ENCODE measurements at regions not wholly inside any gene's neighbourhood (a gene's known extent, or its start where the extent isn't known, plus 50 kb on each side); places are given as distances from the start of the nearest gene placed in this dataset.

DNA sequence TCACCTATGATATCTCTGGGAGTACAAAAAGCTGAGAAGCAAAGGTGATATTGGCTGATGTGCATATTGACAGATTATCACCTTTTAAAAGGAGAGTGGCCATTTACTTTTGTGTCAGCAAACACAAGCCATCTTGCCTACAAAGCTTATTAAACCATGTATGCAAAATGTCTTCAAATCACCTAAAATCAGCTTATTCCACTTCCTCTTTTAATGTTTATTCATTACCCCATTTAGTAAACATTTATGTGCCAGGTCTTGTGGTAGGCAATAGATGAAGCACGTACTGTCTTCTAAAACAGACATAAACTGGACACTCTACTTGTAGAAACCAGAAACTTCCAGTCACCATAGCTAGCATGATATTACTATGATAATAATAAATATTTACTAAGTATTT, 354.6 kb downstream of the RBM26 start:
- no peak for DNase-seq (ENCODE audit: low spot score)
- TF ChIP-seq, protein P1, sequence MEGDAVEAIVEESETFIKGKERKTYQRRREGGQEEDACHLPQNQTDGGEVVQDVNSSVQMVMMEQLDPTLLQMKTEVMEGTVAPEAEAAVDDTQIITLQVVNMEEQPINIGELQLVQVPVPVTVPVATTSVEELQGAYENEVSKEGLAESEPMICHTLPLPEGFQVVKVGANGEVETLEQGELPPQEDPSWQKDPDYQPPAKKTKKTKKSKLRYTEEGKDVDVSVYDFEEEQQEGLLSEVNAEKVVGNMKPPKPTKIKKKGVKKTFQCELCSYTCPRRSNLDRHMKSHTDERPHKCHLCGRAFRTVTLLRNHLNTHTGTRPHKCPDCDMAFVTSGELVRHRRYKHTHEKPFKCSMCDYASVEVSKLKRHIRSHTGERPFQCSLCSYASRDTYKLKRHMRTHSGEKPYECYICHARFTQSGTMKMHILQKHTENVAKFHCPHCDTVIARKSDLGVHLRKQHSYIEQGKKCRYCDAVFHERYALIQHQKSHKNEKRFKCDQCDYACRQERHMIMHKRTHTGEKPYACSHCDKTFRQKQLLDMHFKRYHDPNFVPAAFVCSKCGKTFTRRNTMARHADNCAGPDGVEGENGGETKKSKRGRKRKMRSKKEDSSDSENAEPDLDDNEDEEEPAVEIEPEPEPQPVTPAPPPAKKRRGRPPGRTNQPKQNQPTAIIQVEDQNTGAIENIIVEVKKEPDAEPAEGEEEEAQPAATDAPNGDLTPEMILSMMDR (conservative IDR thresholded peaks at IDR 0.05; ENCODE audit: low read length) = no peak
- no peak for TF ChIP-seq EZH2phosphoT487 (IDR thresholded peaks at IDR 0.05; ENCODE audit: borderline replicate concordance, low read depth, low read length)
- no peak overlapping the region for H3K27ac ChIP-seq (ENCODE audit: low read depth, low read length, poor library complexity, severe bottlenecking)
- no peak overlapping the region for H3K4me2 ChIP-seq (ENCODE audit: low read length)
- ChIA-PET POLR2A (interaction anchor here (0.6 to 0.8 kb wide), 2 partner anchors 28 to 653 kb away, joined by 3 read pairs; no protein-coding TSS in a partner anchor), CTCF (ENCODE audit: unreplicated experiment) (no interaction called here)
- H3K9me3 ChIP-seq (ENCODE audit: low read length) = no peaks in the 10 kb centered on the region
- H3K4me3 ChIP-seq (ENCODE audit: low read depth, low read length, poor library complexity, severe bottlenecking) = no peak overlapping the region
- BruUV-seq (replicated peaks) = no TSS peak
- no peaks in the 10 kb centered on the region for H3K79me2 ChIP-seq (ENCODE audit: insufficient read depth, low read depth, low read length)
- no peaks in the 10 kb centered on the region for H3K36me3 ChIP-seq (ENCODE audit: insufficient read depth, low read length)
- H3K9me2 ChIP-seq (ENCODE audit: insufficient read depth, low read length) = no peaks in the 10 kb centered on the region
- H2AFZ ChIP-seq (ENCODE audit: low read length) = no peak overlapping the region
- intact Hi-C loops (cut with micrococcal nuclease; ENCODE audit: unreplicated experiment) = no loop called here
- H3K4me1 ChIP-seq (ENCODE audit: insufficient read depth, low read length, poor library complexity, severe bottlenecking) = no peaks in the 10 kb centered on the region
- H4K20me1 ChIP-seq (ENCODE audit: insufficient read depth, low read length) = no peaks in the 10 kb centered on the region

DNA sequence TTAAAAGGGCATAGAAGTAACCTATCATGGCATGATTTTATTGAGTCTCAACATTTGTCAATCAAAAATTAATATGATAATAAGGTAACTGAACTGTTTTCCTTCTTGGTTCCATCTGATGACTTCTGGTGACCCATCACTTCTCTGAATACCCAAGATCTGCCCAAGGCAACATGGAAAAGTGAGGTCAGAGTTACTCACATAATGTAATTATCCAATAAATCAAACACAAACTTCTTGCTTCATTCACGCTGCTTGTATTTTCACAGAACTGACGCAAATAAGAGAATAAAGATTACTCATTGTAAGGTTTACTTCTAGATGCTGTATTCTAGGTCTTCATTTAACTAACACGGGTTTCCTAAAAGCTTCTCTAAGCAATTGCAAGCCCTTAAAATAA, 361.6 kb downstream of the RBM26 start:
- no peaks in the 10 kb centered on the region for H4K20me1 ChIP-seq (ENCODE audit: insufficient read depth, low read length)
- H3K4me2 ChIP-seq (ENCODE audit: low read length) = no peak overlapping the region
- ChIA-PET POLR2A (interaction anchor here (0.7 kb wide), 1 partner anchor 334 kb away, joined by 5 read pairs; no protein-coding TSS in a partner anchor), CTCF (ENCODE audit: unreplicated experiment) (no interaction called here)
- H3K27ac ChIP-seq (ENCODE audit: low read depth, low read length, poor library complexity, severe bottlenecking) = no peak overlapping the region
- no peak for TF ChIP-seq EZH2phosphoT487 (IDR thresholded peaks at IDR 0.05; ENCODE audit: borderline replicate concordance, low read depth, low read length)
- TF ChIP-seq, protein P1 (conservative IDR thresholded peaks at IDR 0.05; ENCODE audit: low read length) = no peak
- H3K79me2 ChIP-seq (ENCODE audit: insufficient read depth, low read depth, low read length) = no peaks in the 10 kb centered on the region
- H3K4me3 ChIP-seq (ENCODE audit: low read depth, low read length, poor library complexity, severe bottlenecking) = no peak overlapping the region
- H3K36me3 ChIP-seq (ENCODE audit: insufficient read depth, low read length) = no peaks in the 10 kb centered on the region
- BruUV-seq (replicated peaks) = no TSS peak
- intact Hi-C loops (cut with micrococcal nuclease; ENCODE audit: unreplicated experiment) = no loop called here
- H3K9me3 ChIP-seq (ENCODE audit: low read length) = no peaks in the 10 kb centered on the region
- no peak overlapping the region for H2AFZ ChIP-seq (ENCODE audit: low read length)
- DNase-seq (ENCODE audit: low spot score) = no peak
- H3K9me2 ChIP-seq (ENCODE audit: insufficient read depth, low read length) = no peaks in the 10 kb centered on the region
- H3K4me1 ChIP-seq (ENCODE audit: insufficient read depth, low read length, poor library complexity, severe bottlenecking) = no peaks in the 10 kb centered on the region

DNA sequence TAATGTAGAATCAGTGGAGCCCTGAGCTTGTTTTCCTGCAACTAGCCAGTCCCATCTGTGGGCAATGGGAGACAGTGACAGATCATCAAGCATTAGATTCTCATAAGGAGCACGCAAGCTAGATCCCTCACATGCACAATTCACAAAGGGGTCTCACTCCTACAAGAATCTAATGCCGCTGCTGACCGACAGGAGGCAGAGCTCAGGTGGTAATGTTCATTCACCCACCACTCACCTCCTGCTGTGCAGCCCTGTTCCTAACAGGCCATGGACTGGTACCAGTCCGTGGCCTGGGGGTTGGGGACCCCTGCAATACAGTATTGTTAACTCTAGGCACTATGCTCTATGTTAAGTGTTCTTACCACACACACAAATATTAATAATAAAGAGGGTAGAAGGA, 362.8 kb downstream of the RBM26 start:
- no peak for DNase-seq (ENCODE audit: low spot score)
- Histone ChIP-seq H3K4me1 (ENCODE audit: insufficient read depth, low read length, poor library complexity, severe bottlenecking) (no peaks in the 10 kb centered on the region), H3K4me2 (ENCODE audit: low read length) (no peak overlapping the region), H2AFZ (ENCODE audit: low read length) (no peak overlapping the region), H3K79me2 (ENCODE audit: insufficient read depth, low read depth, low read length) (no peaks in the 10 kb centered on the region), H3K9me2 (ENCODE audit: insufficient read depth, low read length) (no peaks in the 10 kb centered on the region), H3K9me3 (ENCODE audit: low read length) (no peaks in the 10 kb centered on the region), H3K4me3 (ENCODE audit: low read depth, low read length, poor library complexity, severe bottlenecking) (no peak overlapping the region), H3K36me3 (ENCODE audit: insufficient read depth, low read length) (no peaks in the 10 kb centered on the region), H3K27ac (ENCODE audit: low read depth, low read length, poor library complexity, severe bottlenecking) (no peak overlapping the region), H4K20me1 (ENCODE audit: insufficient read depth, low read length) (no peaks in the 10 kb centered on the region)
- no TSS peak for BruUV-seq (replicated peaks)
- TF ChIP-seq, protein P1 (conservative IDR thresholded peaks at IDR 0.05; ENCODE audit: low read length) = no peak
- no peak for TF ChIP-seq EZH2phosphoT487 (IDR thresholded peaks at IDR 0.05; ENCODE audit: borderline replicate concordance, low read depth, low read length)
- ChIA-PET POLR2A (no interaction called here), CTCF (ENCODE audit: unreplicated experiment) (no interaction called here)
- intact Hi-C loops (cut with micrococcal nuclease; ENCODE audit: unreplicated experiment) = no loop called here

All from OCI-LY7 (cell line).